Keratinocyte (primary cell): ENCODE measurements at regions not wholly inside any gene's neighbourhood (a gene's known extent, or its start where the extent isn't known, plus 50 kb on each side); places are given as distances from the start of the nearest gene placed in this dataset.

Experiments
- EZH2 ChIP-seq: IDR thresholded peaks from one replicate; pipeline ENCODE4 v1.6.1; 2012; ENCODE audit warnings: inconsistent platforms, mild to moderate bottlenecking, low read length, moderate library complexity
- TF ChIP-seq, protein P1 (sequence below), 3 experiments: IDR thresholded peaks in 1 of 3; conservative IDR thresholded peaks in 1 of 3; optimal IDR thresholded peaks in 1 of 3; 2 replicates in 2 of 3; 3 replicates in 1 of 3; pipeline versions ENCODE3 to v1.5.1; 2011; ENCODE audit warnings: low read length in 3 of 3, mild to moderate bottlenecking in 3 of 3, moderate library complexity in 2 of 3, control low read depth in 1 of 3, inconsistent platforms in 1 of 3; ENCODE audit not compliant: insufficient read depth in 2 of 3; ENCODE audit errors: extremely low read depth in 1 of 3

GRCh38 chr10:128861018-128861901, 605.8 kb upstream of the MGMT start:
- TF ChIP-seq, protein P1, sequence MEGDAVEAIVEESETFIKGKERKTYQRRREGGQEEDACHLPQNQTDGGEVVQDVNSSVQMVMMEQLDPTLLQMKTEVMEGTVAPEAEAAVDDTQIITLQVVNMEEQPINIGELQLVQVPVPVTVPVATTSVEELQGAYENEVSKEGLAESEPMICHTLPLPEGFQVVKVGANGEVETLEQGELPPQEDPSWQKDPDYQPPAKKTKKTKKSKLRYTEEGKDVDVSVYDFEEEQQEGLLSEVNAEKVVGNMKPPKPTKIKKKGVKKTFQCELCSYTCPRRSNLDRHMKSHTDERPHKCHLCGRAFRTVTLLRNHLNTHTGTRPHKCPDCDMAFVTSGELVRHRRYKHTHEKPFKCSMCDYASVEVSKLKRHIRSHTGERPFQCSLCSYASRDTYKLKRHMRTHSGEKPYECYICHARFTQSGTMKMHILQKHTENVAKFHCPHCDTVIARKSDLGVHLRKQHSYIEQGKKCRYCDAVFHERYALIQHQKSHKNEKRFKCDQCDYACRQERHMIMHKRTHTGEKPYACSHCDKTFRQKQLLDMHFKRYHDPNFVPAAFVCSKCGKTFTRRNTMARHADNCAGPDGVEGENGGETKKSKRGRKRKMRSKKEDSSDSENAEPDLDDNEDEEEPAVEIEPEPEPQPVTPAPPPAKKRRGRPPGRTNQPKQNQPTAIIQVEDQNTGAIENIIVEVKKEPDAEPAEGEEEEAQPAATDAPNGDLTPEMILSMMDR (optimal IDR thresholded peaks at IDR 0.05 in 1 of 3, IDR thresholded peaks at IDR 0.05 in 1 of 3, conservative IDR thresholded peaks at IDR 0.05 in 1 of 3; ENCODE audit: extremely low read depth in 1 of 3, insufficient read depth in 2 of 3, low read length in 3 of 3), result no peak
- no peak for TF ChIP-seq EZH2
